NCI-H510A treated with DMSO at 0.1 percent for 48 hours (cell line): ENCODE measurements at regions not wholly inside any gene's neighbourhood (a gene's known extent, or its start where the extent isn't known, plus 50 kb on each side); places are given as distances from the start of the nearest gene placed in this dataset.
A peak's percentile ranks its signal among the peaks of the same experiment; 100 is the strongest.

Experiments used
- DNase-seq: peaks from one replicate; lab custom pipeline; 2025; lab: John Stamatoyannopoulos, UW

DNA sequence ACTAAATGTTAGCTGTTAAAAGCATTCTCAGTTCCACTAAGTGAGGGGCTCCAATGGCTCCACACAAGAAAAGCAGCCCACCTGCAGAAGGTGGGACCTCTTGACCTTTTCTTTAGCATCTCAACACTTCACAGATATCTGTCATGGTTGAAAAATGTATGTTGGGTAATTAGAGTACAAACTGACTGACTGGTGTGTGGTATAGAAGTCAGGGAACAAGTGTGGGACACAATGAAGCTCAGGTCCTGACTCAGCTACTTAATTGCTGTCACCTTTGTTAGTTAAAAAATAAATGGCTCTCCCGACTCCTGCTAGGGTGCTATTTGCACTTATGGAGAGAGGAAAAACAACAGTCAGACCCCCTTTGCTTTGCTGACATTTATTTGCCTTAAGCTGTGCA is 299.0 kb downstream of the TTC6 start:
- DNase-seq, result no peak

DNA sequence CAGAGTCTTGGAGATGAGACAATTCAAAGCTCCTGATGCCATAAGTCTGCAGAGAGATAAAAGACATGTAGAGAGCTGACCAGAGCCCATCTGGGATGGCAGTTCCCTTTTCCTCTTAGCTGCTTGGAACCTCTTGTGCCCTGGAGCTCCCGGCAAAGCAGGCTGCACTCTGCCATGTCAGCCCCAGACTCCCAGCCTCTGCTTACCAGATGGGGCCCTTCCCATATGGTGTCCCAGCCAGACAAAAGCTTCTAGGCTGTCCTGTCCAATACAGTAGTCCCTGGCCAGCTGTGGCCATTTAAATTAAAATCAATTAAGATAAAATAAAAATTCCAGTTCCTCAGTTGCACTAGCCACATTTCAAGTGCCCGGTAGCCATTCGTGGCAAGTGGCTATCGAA is 303.9 kb downstream of the TTC6 start:
- no peak for DNase-seq

DNA sequence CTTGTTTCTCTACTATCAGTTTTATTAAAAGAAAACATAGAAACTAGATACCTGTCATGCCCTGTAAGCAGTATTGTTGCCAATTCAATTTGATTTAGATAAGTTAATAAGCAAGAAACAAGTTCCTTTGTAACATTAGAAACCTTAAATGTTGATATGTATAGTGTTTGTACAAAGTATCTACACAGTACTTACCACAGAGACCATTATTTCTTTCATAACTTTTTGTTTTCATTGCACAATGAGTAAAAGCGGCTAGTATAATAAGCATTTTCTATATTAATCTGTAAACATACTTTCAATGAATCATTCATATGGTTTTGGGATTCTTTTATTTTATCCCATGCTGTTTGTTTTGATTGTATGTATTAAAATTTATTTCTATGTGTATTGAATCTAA is 305.1 kb downstream of the TTC6 start:
- no peak for DNase-seq

DNA sequence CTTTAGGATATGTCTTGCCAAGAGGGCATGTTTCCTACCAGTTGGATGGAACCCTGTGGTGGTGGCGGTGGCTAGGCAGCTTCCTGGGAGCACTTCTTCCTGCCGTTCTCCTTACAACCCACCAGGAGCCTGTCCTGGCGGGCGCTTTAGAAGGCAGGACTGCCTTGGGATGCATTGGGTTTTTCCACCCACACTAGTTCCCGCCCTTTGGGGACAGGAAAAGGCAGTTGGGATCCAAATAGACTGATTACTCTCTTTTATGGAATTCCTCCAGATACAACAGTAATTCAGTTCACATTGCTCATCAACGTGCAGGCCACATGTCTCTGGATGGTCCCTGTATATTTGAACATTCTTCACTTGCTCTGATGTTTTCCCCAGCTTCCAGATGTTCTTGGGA is 305.7 kb upstream of the SSTR1 start:
- DNase-seq, result no peak

DNA sequence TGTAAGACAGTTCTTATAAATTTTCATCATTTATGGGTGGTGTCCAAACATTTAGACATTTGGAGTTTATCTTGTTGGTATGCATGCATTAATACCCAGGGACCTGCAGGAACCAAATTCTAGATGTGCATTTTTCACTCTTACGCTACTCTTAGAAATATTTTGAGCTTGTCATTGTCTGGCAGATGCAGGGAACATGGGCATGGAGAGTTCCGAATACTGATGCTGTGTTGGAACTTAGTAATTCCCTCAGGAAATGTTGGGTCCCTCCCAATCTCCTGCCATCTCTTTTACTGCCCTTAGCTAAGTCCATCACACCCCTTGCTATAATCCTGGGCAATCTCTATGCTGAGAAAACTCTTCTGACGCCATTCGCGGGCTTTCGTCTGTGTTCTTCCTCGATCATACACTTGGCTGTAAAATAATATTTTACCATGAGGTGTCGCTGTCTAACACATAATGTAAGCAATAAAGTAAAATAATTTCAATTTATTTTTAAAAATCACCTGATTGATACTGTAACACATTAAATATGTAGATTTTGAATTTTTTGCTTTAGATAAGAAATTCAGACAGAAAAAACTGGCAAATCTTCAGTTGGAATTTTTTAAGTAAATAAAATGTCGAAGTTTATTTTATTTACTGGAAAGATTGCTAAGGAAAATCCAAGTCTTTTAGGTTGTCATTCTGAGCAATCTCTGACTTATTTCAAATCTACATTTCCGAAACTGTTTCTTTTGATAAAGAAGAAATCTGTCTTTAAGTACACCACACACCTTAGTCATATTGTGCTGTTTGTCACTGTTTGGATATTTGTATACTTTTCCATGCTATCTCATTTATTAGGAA is 304.1 kb upstream of the SSTR1 start:
- DNase-seq, result peak; percentile 70

DNA sequence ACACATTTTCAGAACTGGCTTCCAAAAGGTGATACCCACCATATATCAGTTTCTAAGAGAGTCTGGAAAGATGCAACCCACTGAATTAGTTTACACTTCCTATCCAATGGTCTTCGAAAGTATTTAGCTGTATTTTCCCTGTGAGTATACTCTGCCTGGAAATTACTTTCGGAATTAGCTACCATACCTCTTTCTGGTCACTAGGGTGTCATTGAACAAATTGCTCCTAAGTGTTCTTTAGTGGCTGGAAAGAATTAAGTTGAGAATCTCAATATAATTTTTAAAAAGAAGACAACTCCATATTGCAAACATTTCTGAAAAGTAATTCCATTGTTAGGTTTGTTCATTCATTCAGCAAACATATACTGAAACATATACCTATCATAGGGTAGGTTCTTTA is 283.1 kb upstream of the SSTR1 start:
- DNase-seq, result no peak

DNA sequence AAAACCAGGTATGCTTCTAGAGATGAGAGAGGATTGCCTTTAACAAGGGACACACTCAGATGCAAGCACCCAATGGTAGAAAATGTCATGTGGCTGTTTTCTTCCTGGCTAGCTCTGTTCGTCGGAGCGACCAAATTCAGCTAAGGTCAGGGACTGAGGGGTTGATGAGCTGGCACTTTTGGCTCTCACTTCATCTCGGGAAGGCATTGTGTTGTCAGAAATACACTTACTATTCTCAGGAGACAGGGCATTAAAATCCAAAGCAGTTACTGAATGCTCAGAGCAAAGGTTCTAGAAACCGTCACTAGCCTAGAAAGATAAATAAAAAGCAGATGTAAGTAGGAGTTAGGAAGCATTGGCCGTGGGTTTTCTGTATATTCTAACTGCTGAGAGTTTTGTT is 275.7 kb upstream of the SSTR1 start:
- no peak for DNase-seq

DNA sequence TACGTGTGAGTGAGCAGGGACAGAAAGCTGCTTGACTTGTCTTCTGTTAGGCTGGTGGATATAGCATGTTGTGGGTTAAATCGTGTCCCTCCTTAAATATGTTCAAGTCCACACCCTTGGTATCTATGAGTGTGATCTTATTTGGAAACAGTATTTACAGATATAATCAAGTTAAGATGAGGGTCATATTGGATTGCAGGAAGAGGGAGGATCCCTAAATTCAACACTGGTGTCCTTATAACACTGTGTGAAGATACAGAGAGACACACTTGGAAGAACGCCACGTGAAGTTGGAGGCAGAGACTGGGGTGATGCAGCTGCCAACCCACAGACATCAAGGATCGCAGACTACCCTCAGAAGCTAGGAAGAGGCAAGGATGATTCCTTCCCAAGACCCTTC is 275.2 kb upstream of the SSTR1 start:
- DNase-seq, result no peak

DNA sequence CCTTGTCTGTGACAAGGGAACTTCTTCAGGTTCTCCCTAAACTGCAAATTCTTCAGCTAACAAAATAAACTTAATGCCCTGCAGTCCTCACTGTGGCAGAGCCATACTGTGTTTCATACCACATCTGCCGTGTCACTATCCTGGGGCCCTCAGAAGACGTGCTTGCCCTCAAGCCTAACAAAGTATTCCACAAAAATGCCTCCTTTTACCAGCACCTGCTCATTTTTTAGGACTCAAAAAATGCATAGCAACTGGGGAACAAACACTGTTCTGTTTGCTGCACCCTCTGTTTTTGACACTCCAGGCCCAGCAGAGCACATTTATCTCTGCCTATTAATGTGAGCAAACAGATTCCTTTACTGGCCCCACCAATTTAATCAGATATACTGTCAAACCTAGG is 270.7 kb upstream of the SSTR1 start:
- DNase-seq, result no peak

DNA sequence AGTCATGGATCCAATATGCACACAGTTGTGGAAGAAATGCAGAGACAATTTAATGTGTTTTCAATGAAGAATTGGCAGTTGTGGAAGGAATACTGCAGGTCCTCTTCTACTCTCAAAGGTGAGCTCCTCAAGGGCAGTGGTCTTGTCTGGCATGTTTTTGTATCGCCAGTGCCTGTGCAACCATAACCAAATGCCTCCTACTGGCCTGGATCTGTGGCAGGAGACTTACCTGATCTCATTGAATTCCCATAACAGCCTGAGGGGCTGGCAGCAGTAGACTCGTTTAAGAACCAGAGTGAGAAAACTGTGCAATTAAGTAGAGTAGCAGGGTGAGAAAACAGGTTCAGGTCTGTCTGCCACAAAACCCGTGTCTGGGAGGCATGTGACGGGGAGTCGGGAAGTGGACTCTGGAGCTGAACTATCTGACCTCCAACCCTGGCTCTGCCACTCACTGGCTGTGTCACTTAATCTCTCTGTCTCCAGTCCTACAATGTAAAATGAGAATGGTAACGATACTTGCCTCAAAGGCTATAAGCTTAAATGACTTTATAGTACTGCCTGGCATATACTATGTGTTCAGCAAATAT is 268.2 kb upstream of the SSTR1 start:
- DNase-seq, result no peak

DNA sequence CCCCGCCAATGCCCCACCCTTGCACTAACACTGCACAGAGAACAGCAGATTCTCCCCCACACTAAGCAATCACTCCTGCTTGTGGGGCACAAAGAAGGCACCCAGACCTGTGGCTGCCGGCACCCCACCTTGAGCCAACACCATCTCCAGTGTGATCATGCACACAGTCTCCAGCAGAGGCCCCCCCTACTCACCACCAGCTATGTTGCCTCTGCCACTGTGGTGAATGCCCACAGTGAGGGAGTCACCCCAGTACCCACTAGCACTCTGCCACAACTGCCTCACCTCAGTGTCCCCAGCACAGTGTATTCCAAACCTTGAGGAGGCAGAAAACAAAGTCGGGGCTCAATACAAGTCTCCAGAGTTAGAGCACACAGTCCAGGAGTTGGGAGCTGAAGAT is 261.7 kb upstream of the SSTR1 start:
- DNase-seq, result no peak

DNA sequence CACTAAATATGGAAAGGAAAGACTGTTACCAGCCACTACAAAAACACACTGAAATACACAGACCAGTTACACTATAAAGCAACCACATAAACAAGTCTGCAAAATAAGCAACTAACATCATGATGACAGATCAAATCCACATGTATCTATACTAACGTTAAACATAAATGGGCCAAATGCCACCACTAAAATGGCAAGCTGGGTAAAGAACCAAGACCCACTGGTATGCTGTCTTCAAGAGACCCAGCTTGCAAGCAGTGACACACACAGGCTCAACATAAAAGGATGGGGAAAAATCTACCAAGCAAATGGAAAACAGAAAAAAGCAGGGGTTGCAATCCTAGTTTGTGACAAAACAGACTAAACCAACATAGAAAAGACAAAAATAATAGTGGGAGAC is 260.9 kb upstream of the SSTR1 start:
- DNase-seq, result no peak

DNA sequence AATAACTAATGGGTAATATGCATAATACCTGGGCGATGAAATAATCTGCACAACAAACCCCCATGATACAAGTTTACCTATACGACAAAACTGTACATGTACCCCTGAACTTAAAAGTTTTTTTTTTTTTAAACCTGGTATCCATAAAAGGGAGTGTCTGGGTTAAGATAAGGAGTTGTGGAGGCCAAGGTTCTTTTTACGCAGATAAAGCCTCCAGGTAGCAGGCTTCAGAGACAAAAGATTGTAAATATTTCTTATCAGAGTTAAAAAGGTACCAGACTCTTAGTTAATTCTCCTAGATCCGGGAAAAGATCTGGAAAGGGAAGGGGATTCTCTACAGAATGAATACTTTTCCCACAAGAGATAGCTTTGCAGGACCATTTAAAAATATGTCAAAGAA is 259.4 kb upstream of the SSTR1 start:
- no peak for DNase-seq

DNA sequence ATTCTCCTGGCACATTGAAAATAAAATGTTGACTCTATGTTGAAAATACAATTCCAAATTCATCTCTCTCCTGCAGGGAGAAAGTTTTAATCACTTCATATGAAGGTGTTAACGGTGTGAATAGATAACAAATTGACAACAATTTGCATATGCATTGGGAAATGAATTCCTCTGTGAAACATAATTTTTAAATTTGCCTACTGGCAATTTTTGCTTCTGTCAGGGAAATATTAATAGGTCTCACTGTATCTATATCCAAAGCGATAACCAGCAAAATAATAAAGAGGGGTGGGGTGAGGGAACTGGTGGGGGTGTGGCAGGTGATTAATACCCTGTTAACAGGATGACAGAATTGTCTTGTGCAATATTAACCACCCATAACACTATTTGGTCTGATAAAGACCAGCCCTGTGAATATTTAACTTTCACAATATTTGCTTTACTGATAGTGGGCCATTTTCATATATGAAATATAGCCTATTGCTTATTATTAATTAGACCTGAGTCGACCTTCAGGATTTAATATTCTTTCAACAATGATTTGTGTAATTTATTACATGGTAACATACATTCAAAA is 239.0 kb upstream of the SSTR1 start:
- DNase-seq, result no peak

DNA sequence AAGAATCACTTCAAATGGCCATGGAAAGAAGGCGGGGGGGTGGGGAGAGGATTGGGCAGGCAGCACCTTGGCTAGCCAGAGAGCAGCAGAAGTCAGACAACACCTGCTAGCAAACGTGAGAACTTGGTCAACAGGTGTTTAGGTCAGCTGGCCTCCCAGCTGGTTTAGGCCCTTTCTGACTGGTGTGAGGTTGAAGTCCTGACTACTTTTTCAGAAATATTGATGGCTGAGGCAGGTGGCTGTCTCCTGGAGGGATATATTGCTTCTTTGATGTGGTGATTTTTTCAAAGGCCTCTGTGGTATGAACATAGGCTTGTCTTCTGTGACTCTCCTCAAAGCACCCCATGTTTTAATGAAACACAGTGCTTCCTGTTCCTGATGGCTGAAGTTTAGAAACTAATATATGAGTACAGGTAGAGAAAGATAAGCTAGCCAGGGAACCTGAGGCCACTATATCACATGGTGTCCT is 238.2 kb upstream of the SSTR1 start:
- DNase-seq, result peak; percentile 81

DNA sequence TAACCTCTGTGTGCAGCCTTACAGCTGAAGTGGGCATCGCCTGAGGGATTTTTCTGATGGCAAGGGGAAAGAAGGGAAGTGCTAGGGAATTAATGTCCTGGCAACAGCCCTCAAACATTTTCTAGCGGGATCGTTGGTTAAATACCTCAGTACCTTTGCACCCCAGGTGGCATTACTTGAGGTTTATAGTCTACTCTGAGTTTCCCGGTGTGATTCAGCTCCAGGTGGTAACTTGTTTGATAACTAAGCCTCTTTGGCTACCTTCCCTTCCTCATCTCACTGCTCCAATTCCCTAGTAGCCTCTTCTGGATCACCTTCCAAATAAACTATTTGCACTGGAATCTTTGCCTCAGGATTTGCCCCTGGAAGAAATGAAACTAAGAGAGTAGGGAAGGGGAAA is 237.0 kb upstream of the SSTR1 start:
- no peak for DNase-seq

DNA sequence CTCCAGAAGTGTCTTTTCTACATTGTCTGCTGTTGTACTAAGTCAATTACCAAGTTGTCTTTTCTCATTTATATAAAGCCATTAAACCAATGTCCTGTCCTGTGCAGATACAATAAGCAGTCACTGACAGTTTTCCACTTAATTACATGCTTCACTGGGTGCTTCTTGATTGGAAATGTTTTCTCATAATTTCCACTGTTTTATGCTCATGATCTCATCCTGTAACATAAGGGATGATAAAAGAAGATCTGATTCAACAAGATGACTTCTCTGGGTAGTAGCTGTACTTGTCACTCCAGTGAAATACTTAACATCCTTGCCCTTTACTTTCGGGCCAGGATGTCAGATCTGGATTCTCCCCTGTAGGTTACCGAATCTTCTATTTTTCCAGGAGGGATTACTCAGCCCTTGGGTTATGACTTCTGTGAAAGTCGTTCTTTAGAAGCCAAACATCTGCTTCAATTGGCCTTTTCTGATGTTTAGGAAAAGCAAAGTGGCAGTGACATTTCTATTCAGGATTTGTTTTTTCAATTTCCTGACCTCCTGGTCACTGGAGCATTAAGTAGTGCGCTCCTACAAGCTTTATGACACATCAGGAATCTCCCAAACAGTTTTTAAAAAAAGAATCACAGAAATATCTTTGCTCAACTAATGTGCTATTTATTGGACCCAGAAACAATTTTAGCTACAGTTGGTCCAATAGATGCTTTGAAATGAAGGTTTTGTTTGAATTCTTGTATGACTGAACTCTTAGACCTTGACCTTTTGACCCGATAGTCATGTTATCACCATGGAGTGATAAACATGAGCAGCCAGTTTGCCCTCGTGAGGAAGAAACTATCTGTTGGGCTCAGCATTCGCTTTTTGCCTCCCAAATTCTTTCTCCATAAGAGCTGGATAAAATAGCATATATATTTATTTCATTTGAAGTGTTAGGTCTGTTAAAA is 234.5 kb upstream of the SSTR1 start:
- DNase-seq, result no peak

DNA sequence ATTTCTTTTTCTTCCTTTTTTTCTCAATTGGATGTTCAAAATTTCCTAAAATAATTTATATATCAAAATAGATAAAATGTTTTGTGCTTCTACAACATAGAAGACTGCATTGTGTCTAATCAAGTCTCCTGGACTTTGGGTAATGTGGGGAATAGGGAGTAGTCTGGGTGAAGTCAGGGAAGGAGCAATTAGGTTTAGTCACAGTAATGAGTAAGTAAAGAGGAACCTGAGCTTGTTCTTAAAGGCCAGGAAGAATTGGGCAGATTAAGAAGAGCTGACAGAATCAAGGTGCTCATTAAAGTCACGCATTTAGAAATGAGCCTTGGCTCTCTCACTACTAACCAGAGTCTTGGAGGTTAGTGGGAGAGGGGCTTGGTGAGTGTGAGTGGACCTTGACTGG is 233.3 kb upstream of the SSTR1 start:
- DNase-seq, result no peak

DNA sequence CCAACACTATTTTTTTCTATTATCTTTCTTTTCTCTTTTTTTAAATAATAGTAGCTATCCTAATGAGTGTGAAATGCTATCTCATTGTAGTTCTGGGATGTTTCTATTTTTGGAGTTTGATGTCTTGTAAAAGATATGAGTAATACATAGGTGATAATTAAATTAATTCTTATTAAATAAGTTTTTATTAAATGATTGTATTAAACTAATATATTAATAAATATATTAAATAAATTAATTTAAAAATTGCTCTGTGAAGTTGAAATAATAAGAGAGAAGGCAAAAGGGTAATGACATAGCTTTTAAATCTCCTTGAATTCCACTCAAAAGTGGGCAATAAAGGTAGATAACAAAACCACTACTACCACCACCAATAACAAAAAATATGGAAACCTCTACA is 230.2 kb upstream of the SSTR1 start:
- DNase-seq, result no peak

DNA sequence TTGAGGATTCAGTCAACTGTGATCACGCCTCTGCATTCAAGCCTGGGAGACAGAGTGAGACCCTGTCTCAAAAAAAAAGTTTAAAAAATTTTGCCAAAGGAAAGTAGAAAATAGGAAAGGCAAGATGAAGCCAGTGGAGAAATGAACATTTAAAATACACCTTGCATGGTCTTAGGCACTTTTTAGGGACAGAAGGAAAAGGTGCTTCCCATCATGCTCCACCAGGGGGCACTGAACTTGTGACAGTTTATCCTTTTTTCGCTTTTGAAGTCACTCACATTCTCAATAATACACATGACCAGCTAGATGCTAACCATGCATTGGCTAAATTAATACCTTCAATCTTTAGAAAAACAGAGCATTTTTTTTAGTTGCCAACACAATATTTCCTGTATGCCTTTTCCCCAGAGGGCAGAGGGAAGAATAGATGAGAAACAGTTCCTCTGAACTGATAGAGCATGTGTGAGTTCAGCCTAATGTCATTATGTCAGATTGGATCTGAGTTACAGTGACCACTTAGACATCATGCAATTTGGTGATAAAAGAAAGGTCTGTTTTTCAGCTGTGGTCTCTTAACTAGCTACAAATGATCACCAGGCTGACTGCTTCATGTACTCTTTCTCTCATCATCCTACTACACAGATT is 221.8 kb upstream of the SSTR1 start:
- DNase-seq, result peak; percentile 41

DNA sequence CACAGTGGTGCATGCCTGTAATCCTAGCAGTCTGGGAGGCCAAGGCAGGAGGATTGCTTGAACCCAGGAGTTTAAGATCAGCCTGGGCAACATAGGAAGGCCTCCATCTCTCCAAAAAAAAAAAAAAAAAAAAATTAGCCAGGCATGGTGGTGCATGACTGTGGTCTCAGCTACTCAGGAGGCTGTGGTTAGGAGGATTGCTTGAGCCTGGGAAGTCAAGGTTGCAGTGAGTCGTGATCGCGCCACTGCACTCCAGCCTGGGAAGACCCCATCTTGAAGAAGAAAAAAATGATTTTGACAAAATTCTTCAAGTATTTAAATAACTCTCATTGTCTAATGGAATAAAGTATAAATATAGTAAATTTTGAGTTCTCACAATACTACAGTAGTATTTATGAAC is 219.2 kb upstream of the SSTR1 start:
- DNase-seq, result no peak

DNA sequence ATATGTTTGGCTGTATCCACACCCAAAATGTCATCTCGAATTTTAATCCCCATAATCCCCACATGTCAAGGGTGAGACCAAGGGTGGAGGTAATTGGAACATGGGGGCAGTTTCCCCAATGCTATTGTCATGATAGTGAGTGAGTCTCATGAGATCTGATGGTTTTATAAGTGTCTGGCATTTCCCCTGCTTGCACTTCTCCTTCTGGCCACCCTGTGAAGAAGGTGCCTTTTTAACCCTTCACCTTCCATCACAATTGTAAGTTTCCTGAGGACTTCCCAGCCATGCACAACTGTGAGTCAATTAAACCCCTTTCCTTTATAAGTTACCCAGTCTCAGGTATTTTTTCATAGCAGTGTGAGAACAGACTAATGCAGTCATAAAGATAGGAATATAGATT is 216.7 kb upstream of the SSTR1 start:
- DNase-seq, result no peak
